ENCODE measurements at regions not wholly inside any gene's neighbourhood (a gene's known extent, or its start where the extent isn't known, plus 50 kb on each side); places are given as distances from the start of the nearest gene placed in this dataset.

GRCh38 chr16:19366391-19366790 is 51.3 kb upstream of the TMC5 start:
- CTCF ChIA-PET, result interaction anchor here (0.7 kb wide), 1 partner anchor 17 kb away, joined by 4 read pairs; no protein-coding TSS in a partner anchor
- Histone ChIP-seq H3K4me1 (ENCODE audit: control insufficient read depth, insufficient read depth, low read length) (no peaks in the 10 kb centered on the region), H2BK20ac (ENCODE audit: low read depth, low read length) (no peak overlapping the region), H3K27ac (ENCODE audit: insufficient read depth, low read length) (no peak overlapping the region), H2BK15ac (ENCODE audit: low read depth, low read length) (no peak overlapping the region), H3K9me3 (ENCODE audit: control insufficient read depth, insufficient read depth, low read length) (no peaks in the 10 kb centered on the region), H2AK9ac (replicated peaks; ENCODE audit: low read depth, low read length, poor library complexity) (no peak overlapping the region), H4K91ac (ENCODE audit: insufficient read depth, low read depth, low read length) (no peak overlapping the region), H3K27me3 (ENCODE audit: control insufficient read depth, insufficient read depth, low read length) (peaks cover 3% of the 10 kb centered on the region), H3K56ac (ENCODE audit: extremely low read depth, insufficient read depth, low read length) (no peak overlapping the region), H3K9me1 (ENCODE audit: insufficient read depth, low read length) (no peaks in the 10 kb centered on the region), H2AK5ac (ENCODE audit: low read depth, low read length) (no peak overlapping the region), H3K9ac (ENCODE audit: low read depth, low read length) (no peak overlapping the region), H2AFZ (replicated peaks; ENCODE audit: low read length, poor library complexity) (no peak overlapping the region), H3K36me3 (ENCODE audit: control insufficient read depth, insufficient read depth, low read length) (no peaks in the 10 kb centered on the region), H3K4me3 (ENCODE audit: insufficient read depth, low read depth, low read length) (no peak overlapping the region), H3K18ac (ENCODE audit: low read depth, low read length) (no peak overlapping the region), H3K14ac (replicated peaks; ENCODE audit: low read depth, low read length) (no peak overlapping the region), H4K8ac (ENCODE audit: low read depth in 2 of 2, low read length in 2 of 2) (no peak overlapping the region), H2BK5ac (ENCODE audit: low read depth, low read length, poor library complexity, severe bottlenecking) (no peak overlapping the region), H3K4me2 (ENCODE audit: low read depth, low read length) (no peak overlapping the region), H3K79me1 (ENCODE audit: low read depth in 1 of 2, low read length in 2 of 2) (no peaks in the 10 kb centered on the region), H3K23ac (ENCODE audit: low read depth, low read length) (no peak overlapping the region), H4K20me1 (ENCODE audit: insufficient read depth, low read length) (no peaks in the 10 kb centered on the region), H2BK120ac (ENCODE audit: low read depth, low read length) (no peak overlapping the region), H4K5ac (ENCODE audit: low read depth, low read length) (no peak overlapping the region), H3K4ac (ENCODE audit: low read depth, low read length) (no peak overlapping the region)
- intact Hi-C loops (cut with micrococcal nuclease), result no loop called here
- 10% methylated on average over 3 of the region's 4 CpGs; no CpG with 5 or more reads in 1 of the 2 experiments for WGBS, 2 experiments (ENCODE audit: extremely low coverage in 2 of 2, insufficient read length in 1 of 2)
- POLR2A ChIA-PET (ENCODE audit: unreplicated experiment), result interaction anchor here (0.6 kb wide), 1 partner anchor 29 kb away, joined by 4 read pairs; no protein-coding TSS in a partner anchor
- BruUV-seq (replicated peaks), result no TSS peak
- no peak for TF ChIP-seq FOS (IDR thresholded peaks at IDR 0.05; ENCODE audit: low read depth, low read length)
- no peak for TF ChIP-seq USF2 (IDR thresholded peaks at IDR 0.05; ENCODE audit: low read depth, low read length)
- TF ChIP-seq MAZ (IDR thresholded peaks at IDR 0.05; ENCODE audit: borderline replicate concordance, low read depth, low read length), result no peak
- no peak for TF ChIP-seq CEBPB (IDR thresholded peaks at IDR 0.05; ENCODE audit: low read depth, low read length)
- no peak for TF ChIP-seq NFE2L2 (IDR thresholded peaks at IDR 0.05; ENCODE audit: low read depth, low read length)
- TF ChIP-seq MXI1 (IDR thresholded peaks at IDR 0.05; ENCODE audit: borderline replicate concordance, low read depth, low read length), result no peak
- TF ChIP-seq, protein P1, sequence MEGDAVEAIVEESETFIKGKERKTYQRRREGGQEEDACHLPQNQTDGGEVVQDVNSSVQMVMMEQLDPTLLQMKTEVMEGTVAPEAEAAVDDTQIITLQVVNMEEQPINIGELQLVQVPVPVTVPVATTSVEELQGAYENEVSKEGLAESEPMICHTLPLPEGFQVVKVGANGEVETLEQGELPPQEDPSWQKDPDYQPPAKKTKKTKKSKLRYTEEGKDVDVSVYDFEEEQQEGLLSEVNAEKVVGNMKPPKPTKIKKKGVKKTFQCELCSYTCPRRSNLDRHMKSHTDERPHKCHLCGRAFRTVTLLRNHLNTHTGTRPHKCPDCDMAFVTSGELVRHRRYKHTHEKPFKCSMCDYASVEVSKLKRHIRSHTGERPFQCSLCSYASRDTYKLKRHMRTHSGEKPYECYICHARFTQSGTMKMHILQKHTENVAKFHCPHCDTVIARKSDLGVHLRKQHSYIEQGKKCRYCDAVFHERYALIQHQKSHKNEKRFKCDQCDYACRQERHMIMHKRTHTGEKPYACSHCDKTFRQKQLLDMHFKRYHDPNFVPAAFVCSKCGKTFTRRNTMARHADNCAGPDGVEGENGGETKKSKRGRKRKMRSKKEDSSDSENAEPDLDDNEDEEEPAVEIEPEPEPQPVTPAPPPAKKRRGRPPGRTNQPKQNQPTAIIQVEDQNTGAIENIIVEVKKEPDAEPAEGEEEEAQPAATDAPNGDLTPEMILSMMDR (conservative IDR thresholded peaks at IDR 0.05; ENCODE audit: low read depth, low read length), result no peak
- no peak for TF ChIP-seq RAD21 (IDR thresholded peaks at IDR 0.05; ENCODE audit: low read length)
- no peak for TF ChIP-seq POLR2A (IDR thresholded peaks at IDR 0.05; ENCODE audit: low read depth, low read length)
- TF ChIP-seq SMC3 (IDR thresholded peaks at IDR 0.05; ENCODE audit: low read depth, low read length), result no peak
- TF ChIP-seq BHLHE40 (IDR thresholded peaks at IDR 0.05; ENCODE audit: low read depth, low read length), result no peak
- no peak for TF ChIP-seq RCOR1 (IDR thresholded peaks at IDR 0.05; ENCODE audit: insufficient replicate concordance, low read length)
- no peak for TF ChIP-seq MAFK (IDR thresholded peaks at IDR 0.05; ENCODE audit: low read depth, low read length)
- TF ChIP-seq ELK1 (IDR thresholded peaks at IDR 0.05; ENCODE audit: borderline replicate concordance, low read depth, low read length), result no peak
- no peak for TF ChIP-seq RFX5 (IDR thresholded peaks at IDR 0.05; ENCODE audit: low read depth, low read length)
- no peak; the same call in 1 of the 2 replicates for ATAC-seq (ENCODE audit: low read depth)
- DNase-seq, result no peak
- dilution Hi-C loops (cut with HindIII; ENCODE audit: low sequenced_read_pairs, unreplicated experiment), result no loop called here
- in situ Hi-C loops (cut with MboI; ENCODE audit: low sequenced_read_pairs), result no loop called here

All from IMR-90 (cell line).